ENCODE measurements at regions not wholly inside any gene's neighbourhood (a gene's known extent, or its start where the extent isn't known, plus 50 kb on each side); places are given as distances from the start of the nearest gene placed in this dataset.

DNA sequence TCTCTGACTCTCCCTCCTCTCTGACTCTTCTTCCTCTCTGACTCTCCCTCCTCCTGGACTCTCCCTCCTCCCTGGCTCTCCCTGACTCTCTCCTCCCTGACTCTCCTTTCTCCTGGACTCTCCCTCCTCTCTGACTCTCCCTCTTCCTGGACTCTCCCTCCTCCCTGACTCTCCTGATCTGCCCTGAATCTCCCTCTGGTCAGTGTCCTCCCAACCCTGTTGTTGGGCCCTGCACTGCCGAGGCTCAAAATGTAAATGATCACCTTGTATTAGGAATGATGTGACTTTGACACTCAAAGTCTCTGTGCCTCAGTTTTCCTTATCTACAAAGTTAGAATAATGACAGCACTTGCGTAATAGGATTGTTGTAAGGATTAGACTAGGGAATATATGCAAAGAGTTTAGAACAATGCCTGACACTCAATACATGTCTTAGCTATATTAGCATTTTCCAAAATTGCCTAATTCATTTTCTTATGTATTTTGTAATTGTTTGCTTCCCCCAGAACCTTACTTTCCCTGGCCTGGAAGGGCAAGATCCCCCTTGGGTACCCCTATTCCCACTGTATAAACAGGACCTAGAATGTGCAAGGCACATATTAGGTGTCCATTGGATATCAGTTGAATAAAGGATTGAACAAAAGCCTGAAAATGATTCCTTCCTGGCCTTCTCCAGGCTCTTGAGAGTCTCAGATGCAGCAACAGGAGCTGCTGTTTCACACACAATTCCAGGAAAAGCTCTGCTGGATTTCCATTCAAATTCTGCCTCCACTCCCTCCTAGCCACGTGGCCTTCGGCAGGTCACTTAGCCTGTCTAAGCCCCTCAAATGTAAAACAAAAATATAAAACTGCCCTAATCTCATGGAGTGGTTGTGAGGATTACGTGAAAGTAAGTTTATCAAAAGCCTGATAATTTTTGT lies 170.1 kb downstream of the INHBB start:
- no peaks in the 10 kb centered on the region for H3K36me3 Mint-ChIP-seq (ENCODE audit: low read depth)
- ATAC-seq, result no peak
- H3K9me3 Mint-ChIP-seq, result no peaks in the 10 kb centered on the region
- Histone ChIP-seq H3K27me3 (ENCODE audit: insufficient read depth) (no peaks in the 10 kb centered on the region), H3K36me3 (ENCODE audit: insufficient read depth) (no peaks in the 10 kb centered on the region), H3K79me2 (replicated peaks; ENCODE audit: insufficient read depth) (no peaks in the 10 kb centered on the region), H3F3A (replicated peaks; ENCODE audit: low read depth) (no peaks in the 10 kb centered on the region), H4K20me1 (replicated peaks; ENCODE audit: insufficient read depth) (no peaks in the 10 kb centered on the region), H3K4me3 (no peak overlapping the region), H3K9me2 (ENCODE audit: insufficient read depth) (no peaks in the 10 kb centered on the region), H3K4me1 (ENCODE audit: insufficient read depth) (peaks cover 8% of the 10 kb centered on the region), H3K4me2 (no peak overlapping the region), H2AFZ (no peak overlapping the region), H3K27ac (ENCODE audit: low read depth) (no peak overlapping the region)
- no peak overlapping the region; the same call in 2 of the 3 replicates for H3K4me3 Mint-ChIP-seq
- H3K4me1 Mint-ChIP-seq, result peaks cover 5% of the 10 kb centered on the region
- TF ChIP-seq, protein P1, sequence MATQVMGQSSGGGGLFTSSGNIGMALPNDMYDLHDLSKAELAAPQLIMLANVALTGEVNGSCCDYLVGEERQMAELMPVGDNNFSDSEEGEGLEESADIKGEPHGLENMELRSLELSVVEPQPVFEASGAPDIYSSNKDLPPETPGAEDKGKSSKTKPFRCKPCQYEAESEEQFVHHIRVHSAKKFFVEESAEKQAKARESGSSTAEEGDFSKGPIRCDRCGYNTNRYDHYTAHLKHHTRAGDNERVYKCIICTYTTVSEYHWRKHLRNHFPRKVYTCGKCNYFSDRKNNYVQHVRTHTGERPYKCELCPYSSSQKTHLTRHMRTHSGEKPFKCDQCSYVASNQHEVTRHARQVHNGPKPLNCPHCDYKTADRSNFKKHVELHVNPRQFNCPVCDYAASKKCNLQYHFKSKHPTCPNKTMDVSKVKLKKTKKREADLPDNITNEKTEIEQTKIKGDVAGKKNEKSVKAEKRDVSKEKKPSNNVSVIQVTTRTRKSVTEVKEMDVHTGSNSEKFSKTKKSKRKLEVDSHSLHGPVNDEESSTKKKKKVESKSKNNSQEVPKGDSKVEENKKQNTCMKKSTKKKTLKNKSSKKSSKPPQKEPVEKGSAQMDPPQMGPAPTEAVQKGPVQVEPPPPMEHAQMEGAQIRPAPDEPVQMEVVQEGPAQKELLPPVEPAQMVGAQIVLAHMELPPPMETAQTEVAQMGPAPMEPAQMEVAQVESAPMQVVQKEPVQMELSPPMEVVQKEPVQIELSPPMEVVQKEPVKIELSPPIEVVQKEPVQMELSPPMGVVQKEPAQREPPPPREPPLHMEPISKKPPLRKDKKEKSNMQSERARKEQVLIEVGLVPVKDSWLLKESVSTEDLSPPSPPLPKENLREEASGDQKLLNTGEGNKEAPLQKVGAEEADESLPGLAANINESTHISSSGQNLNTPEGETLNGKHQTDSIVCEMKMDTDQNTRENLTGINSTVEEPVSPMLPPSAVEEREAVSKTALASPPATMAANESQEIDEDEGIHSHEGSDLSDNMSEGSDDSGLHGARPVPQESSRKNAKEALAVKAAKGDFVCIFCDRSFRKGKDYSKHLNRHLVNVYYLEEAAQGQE (IDR thresholded peaks at IDR 0.05; ENCODE audit: unreplicated experiment), result no peak
- TF ChIP-seq, protein P2, sequence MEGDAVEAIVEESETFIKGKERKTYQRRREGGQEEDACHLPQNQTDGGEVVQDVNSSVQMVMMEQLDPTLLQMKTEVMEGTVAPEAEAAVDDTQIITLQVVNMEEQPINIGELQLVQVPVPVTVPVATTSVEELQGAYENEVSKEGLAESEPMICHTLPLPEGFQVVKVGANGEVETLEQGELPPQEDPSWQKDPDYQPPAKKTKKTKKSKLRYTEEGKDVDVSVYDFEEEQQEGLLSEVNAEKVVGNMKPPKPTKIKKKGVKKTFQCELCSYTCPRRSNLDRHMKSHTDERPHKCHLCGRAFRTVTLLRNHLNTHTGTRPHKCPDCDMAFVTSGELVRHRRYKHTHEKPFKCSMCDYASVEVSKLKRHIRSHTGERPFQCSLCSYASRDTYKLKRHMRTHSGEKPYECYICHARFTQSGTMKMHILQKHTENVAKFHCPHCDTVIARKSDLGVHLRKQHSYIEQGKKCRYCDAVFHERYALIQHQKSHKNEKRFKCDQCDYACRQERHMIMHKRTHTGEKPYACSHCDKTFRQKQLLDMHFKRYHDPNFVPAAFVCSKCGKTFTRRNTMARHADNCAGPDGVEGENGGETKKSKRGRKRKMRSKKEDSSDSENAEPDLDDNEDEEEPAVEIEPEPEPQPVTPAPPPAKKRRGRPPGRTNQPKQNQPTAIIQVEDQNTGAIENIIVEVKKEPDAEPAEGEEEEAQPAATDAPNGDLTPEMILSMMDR (conservative IDR thresholded peaks at IDR 0.05; ENCODE audit: low read depth in 2 of 2), result no peak
- TF ChIP-seq EZH2phosphoT487 (IDR thresholded peaks at IDR 0.05; ENCODE audit: unreplicated experiment) (no peak), CREB1 (CRISPR knock-in tag; IDR thresholded peaks at IDR 0.05; ENCODE audit: low read depth) (no peak), ZNF331 (CRISPR knock-in tag; IDR thresholded peaks at IDR 0.05; ENCODE audit: low read depth) (no peak), JUNB (IDR thresholded peaks at IDR 0.05; ENCODE audit: unreplicated experiment) (no peak), ZNF114 (CRISPR knock-in tag; IDR thresholded peaks at IDR 0.05) (no peak), EZH2 (IDR thresholded peaks at IDR 0.05; ENCODE audit: low read depth, unreplicated experiment) (no peak), NANOG (IDR thresholded peaks at IDR 0.05; ENCODE audit: borderline replicate concordance) (no peak), STAT1 (IDR thresholded peaks at IDR 0.05; ENCODE audit: unreplicated experiment) (no peak), POLR2AphosphoS5 (IDR thresholded peaks at IDR 0.05; ENCODE audit: low read depth) (no peak)
- TF ChIP-seq, protein P3, sequence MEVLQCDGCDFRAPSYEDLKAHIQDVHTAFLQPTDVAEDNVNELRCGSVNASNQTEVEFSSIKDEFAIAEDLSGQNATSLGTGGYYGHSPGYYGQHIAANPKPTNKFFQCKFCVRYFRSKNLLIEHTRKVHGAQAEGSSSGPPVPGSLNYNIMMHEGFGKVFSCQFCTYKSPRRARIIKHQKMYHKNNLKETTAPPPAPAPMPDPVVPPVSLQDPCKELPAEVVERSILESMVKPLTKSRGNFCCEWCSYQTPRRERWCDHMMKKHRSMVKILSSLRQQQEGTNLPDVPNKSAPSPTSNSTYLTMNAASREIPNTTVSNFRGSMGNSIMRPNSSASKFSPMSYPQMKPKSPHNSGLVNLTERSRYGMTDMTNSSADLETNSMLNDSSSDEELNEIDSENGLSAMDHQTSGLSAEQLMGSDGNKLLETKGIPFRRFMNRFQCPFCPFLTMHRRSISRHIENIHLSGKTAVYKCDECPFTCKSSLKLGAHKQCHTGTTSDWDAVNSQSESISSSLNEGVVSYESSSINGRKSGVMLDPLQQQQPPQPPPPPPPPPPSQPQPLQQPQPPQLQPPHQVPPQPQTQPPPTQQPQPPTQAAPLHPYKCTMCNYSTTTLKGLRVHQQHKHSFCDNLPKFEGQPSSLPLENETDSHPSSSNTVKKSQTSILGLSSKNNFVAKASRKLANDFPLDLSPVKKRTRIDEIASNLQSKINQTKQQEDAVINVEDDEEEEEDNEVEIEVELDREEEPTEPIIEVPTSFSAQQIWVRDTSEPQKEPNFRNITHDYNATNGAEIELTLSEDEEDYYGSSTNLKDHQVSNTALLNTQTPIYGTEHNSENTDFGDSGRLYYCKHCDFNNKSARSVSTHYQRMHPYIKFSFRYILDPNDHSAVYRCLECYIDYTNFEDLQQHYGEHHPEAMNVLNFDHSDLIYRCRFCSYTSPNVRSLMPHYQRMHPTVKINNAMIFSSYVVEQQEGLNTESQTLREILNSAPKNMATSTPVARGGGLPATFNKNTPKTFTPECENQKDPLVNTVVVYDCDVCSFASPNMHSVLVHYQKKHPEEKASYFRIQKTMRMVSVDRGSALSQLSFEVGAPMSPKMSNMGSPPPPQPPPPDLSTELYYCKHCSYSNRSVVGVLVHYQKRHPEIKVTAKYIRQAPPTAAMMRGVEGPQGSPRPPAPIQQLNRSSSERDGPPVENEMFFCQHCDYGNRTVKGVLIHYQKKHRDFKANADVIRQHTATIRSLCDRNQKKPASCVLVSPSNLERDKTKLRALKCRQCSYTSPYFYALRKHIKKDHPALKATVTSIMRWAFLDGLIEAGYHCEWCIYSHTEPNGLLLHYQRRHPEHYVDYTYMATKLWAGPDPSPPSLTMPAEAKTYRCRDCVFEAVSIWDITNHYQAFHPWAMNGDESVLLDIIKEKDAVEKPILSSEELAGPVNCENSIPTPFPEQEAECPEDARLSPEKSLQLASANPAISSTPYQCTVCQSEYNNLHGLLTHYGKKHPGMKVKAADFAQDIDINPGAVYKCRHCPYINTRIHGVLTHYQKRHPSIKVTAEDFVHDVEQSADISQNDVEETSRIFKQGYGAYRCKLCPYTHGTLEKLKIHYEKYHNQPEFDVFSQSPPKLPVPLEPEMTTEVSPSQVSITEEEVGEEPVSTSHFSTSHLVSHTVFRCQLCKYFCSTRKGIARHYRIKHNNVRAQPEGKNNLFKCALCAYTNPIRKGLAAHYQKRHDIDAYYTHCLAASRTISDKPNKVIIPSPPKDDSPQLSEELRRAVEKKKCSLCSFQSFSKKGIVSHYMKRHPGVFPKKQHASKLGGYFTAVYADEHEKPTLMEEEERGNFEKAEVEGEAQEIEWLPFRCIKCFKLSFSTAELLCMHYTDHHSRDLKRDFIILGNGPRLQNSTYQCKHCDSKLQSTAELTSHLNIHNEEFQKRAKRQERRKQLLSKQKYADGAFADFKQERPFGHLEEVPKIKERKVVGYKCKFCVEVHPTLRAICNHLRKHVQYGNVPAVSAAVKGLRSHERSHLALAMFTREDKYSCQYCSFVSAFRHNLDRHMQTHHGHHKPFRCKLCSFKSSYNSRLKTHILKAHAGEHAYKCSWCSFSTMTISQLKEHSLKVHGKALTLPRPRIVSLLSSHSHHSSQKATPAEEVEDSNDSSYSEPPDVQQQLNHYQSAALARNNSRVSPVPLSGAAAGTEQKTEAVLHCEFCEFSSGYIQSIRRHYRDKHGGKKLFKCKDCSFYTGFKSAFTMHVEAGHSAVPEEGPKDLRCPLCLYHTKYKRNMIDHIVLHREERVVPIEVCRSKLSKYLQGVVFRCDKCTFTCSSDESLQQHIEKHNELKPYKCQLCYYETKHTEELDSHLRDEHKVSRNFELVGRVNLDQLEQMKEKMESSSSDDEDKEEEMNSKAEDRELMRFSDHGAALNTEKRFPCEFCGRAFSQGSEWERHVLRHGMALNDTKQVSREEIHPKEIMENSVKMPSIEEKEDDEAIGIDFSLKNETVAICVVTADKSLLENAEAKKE (CRISPR knock-in tag; IDR thresholded peaks at IDR 0.05), result no peak
- TF ChIP-seq, protein P4, sequence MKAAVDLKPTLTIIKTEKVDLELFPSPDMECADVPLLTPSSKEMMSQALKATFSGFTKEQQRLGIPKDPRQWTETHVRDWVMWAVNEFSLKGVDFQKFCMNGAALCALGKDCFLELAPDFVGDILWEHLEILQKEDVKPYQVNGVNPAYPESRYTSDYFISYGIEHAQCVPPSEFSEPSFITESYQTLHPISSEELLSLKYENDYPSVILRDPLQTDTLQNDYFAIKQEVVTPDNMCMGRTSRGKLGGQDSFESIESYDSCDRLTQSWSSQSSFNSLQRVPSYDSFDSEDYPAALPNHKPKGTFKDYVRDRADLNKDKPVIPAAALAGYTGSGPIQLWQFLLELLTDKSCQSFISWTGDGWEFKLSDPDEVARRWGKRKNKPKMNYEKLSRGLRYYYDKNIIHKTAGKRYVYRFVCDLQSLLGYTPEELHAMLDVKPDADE (IDR thresholded peaks at IDR 0.05), result no peak
- H3K27me3 Mint-ChIP-seq (ENCODE audit: insufficient read depth, low read depth, poor library complexity), result peaks cover 30% of the 10 kb centered on the region
- no peak for DNase-seq (ENCODE audit: low spot score)
- no peak overlapping the region for H3K27ac Mint-ChIP-seq
